ENCODE measurements at regions not wholly inside any gene's neighbourhood (a gene's known extent, or its start where the extent isn't known, plus 50 kb on each side); places are given as distances from the start of the nearest gene placed in this dataset.
A peak's percentile ranks its signal among the peaks of the same experiment; 100 is the strongest.

- TF ChIP-seq CTCF (conservative IDR thresholded peaks at IDR 0.05; ENCODE audit: low read length) (peak; percentile 70), EZH2phosphoT487 (IDR thresholded peaks at IDR 0.05; ENCODE audit: borderline replicate concordance, low read depth, low read length) (no peak)
These were observed 120.0 kb upstream of the SYT13 start for GRCh38 chr11:45405916-45406670.
